Astrocyte of the spinal cord (primary cell): ENCODE measurements at regions not wholly inside any gene's neighbourhood (a gene's known extent, or its start where the extent isn't known, plus 50 kb on each side); places are given as distances from the start of the nearest gene placed in this dataset.

Experiments
- DNase-seq: peaks from one replicate; pipeline ENCODE4 v3.0.0; 2011; ENCODE audit warnings: low read depth, low spot score
- H3K4me3 ChIP-seq: 2 replicates; pipeline ENCODE4 v1.5.1; 2011; ENCODE audit warnings: low read depth, mild to moderate bottlenecking, low read length, moderate library complexity
- CTCF ChIP-seq: IDR thresholded peaks from 2 replicates; pipeline ENCODE4 v1.5.1; 2012; ENCODE audit warnings: low read depth, mild to moderate bottlenecking, low read length, inconsistent platforms
- in situ Hi-C: cut with HindIII; loops from 2 replicates; pipeline ENCODE4 v1.10.0; 2017; ENCODE audit warnings: low sequenced_read_pairs

- no peak for DNase-seq
- TF ChIP-seq CTCF = no peak
- in situ Hi-C loops = no loop called here
- H3K4me3 ChIP-seq = no peak overlapping the region
These were observed 1488.3 kb downstream of the RPA4 start for GRCh38 chrX:98371994-98372393.

GRCh38 chrX:98379134-98379533, 1495.4 kb downstream of the RPA4 start:
- DNase-seq = no peak
- H3K4me3 ChIP-seq = no peak overlapping the region
- in situ Hi-C loops = no loop called here
- TF ChIP-seq CTCF = no peak

- in situ Hi-C loops = no loop called here
- DNase-seq = no peak
- H3K4me3 ChIP-seq = no peak overlapping the region
- TF ChIP-seq CTCF = no peak
These were observed 1496.4 kb downstream of the RPA4 start for GRCh38 chrX:98380106-98380505.

- TF ChIP-seq CTCF = no peak
- in situ Hi-C loops = no loop called here
- DNase-seq = no peak
- no peak overlapping the region for H3K4me3 ChIP-seq
These were observed 1496.8 kb downstream of the RPA4 start for GRCh38 chrX:98380556-98380955.

- in situ Hi-C loops = no loop called here
- H3K4me3 ChIP-seq = no peak overlapping the region
- TF ChIP-seq CTCF = no peak
- no peak for DNase-seq
These were observed 1514.8 kb downstream of the RPA4 start for GRCh38 chrX:98398542-98398941.

GRCh38 chrX:98405376-98405775, 1521.7 kb downstream of the RPA4 start:
- in situ Hi-C loops = no loop called here
- H3K4me3 ChIP-seq = no peak overlapping the region
- TF ChIP-seq CTCF = no peak
- no peak for DNase-seq

GRCh38 chrX:98407584-98407983, 1523.9 kb downstream of the RPA4 start:
- no peak for TF ChIP-seq CTCF
- in situ Hi-C loops = no loop called here
- DNase-seq = no peak
- no peak overlapping the region for H3K4me3 ChIP-seq
